ENCODE measurements at regions not wholly inside any gene's neighbourhood (a gene's known extent, or its start where the extent isn't known, plus 50 kb on each side); places are given as distances from the start of the nearest gene placed in this dataset.

- no peak for TF ChIP-seq CTCF (IDR thresholded peaks at IDR 0.05; ENCODE audit: borderline replicate concordance, insufficient read depth, low read depth, low read length)
- no peak overlapping the region for H3K4me3 ChIP-seq (ENCODE audit: low read depth, low read length)
Measured at GRCh38 chr6:80531681-80532619, 425.5 kb downstream of the BCKDHB start.

- TF ChIP-seq CTCF (IDR thresholded peaks at IDR 0.05; ENCODE audit: borderline replicate concordance, insufficient read depth, low read depth, low read length) = no peak
- no peak overlapping the region for H3K4me3 ChIP-seq (ENCODE audit: low read depth, low read length)
Measured at GRCh38 chr6:80530103-80530502, 423.6 kb downstream of the BCKDHB start.

GRCh38 chr6:80528115-80528514, 421.6 kb downstream of the BCKDHB start:
- TF ChIP-seq CTCF (IDR thresholded peaks at IDR 0.05; ENCODE audit: borderline replicate concordance, insufficient read depth, low read depth, low read length) = no peak

GRCh38 chr6:80527552-80528052, 421.1 kb downstream of the BCKDHB start:
- no peak overlapping the region for H3K4me3 ChIP-seq (ENCODE audit: low read depth, low read length)
- no peak for TF ChIP-seq CTCF (IDR thresholded peaks at IDR 0.05; ENCODE audit: borderline replicate concordance, insufficient read depth, low read depth, low read length)

More at GRCh38 chr6:80528115-80528514, 421.6 kb downstream of the BCKDHB start:
- H3K4me3 ChIP-seq (ENCODE audit: low read depth, low read length) = no peak overlapping the region

- H3K4me3 ChIP-seq (ENCODE audit: low read depth, low read length) = no peak overlapping the region
- no peak for TF ChIP-seq CTCF (IDR thresholded peaks at IDR 0.05; ENCODE audit: borderline replicate concordance, insufficient read depth, low read depth, low read length)
Measured at GRCh38 chr6:80523531-80523997, 417.1 kb downstream of the BCKDHB start.

GRCh38 chr6:80523010-80523409, 416.5 kb downstream of the BCKDHB start:
- no peak overlapping the region for H3K4me3 ChIP-seq (ENCODE audit: low read depth, low read length)
- no peak for TF ChIP-seq CTCF (IDR thresholded peaks at IDR 0.05; ENCODE audit: borderline replicate concordance, insufficient read depth, low read depth, low read length)

- no peak for TF ChIP-seq CTCF (IDR thresholded peaks at IDR 0.05; ENCODE audit: borderline replicate concordance, insufficient read depth, low read depth, low read length)
- H3K4me3 ChIP-seq (ENCODE audit: low read depth, low read length) = no peak overlapping the region
Measured at GRCh38 chr6:80522576-80522975, 416.1 kb downstream of the BCKDHB start.
